HL-60 (cell line): ENCODE measurements at regions not wholly inside any gene's neighbourhood (a gene's known extent, or its start where the extent isn't known, plus 50 kb on each side); places are given as distances from the start of the nearest gene placed in this dataset.

Source experiments
- DNase-seq, 2 experiments: peaks; one replicate each; pipeline ENCODE4 v3.0.0-alpha.2; 2010 to 2020; ENCODE audit warnings: low read depth in 1 of 2, low spot score in 1 of 2
- H3K27ac ChIP-seq: fragments of 250-450 bp; sonication (Bioruptor Pico); replicated peaks from 2 replicates; pipeline ENCODE4 v1.5.1; 2020; ENCODE audit warnings: mild to moderate bottlenecking, moderate library complexity
- H3K27me3 ChIP-seq: fragments of 250-450 bp; sonication (Bioruptor Pico); 2 replicates; pipeline ENCODE4 v1.5.1; 2021; ENCODE audit warnings: mild to moderate bottlenecking, moderate library complexity; ENCODE audit not compliant: insufficient read depth, poor library complexity, severe bottlenecking
- H3K4me3 ChIP-seq: replicated peaks from 2 replicates; pipeline ENCODE4 v1.5.1; 2011; ENCODE audit warnings: mild to moderate bottlenecking, control low read depth, low read length; ENCODE audit not compliant: insufficient read depth
- GABPA ChIP-seq: IDR thresholded peaks from 2 replicates; pipeline ENCODE4 v1.6.1; 2012; ENCODE audit warnings: low read depth
- POLR2AphosphoS5 ChIP-seq: IDR thresholded peaks from 2 replicates; pipeline ENCODE4 v1.6.1; 2012; ENCODE audit warnings: low read depth
- SPI1 ChIP-seq: IDR thresholded peaks from 2 replicates; pipeline ENCODE4 v1.6.1; 2012; ENCODE audit warnings: low read depth, mild to moderate bottlenecking, borderline replicate concordance
- TF ChIP-seq, protein P1 (sequence below): IDR thresholded peaks from one replicate; pipeline ENCODE4 v1.5.1; 2011; ENCODE audit warnings: low read length, control low read depth, inconsistent platforms; ENCODE audit not compliant: insufficient read depth
- TF ChIP-seq, protein P2 (sequence below): IDR thresholded peaks from 2 replicates; pipeline ENCODE4 v1.6.1; 2012; ENCODE audit warnings: low read depth; ENCODE audit not compliant: insufficient replicate concordance

DNA sequence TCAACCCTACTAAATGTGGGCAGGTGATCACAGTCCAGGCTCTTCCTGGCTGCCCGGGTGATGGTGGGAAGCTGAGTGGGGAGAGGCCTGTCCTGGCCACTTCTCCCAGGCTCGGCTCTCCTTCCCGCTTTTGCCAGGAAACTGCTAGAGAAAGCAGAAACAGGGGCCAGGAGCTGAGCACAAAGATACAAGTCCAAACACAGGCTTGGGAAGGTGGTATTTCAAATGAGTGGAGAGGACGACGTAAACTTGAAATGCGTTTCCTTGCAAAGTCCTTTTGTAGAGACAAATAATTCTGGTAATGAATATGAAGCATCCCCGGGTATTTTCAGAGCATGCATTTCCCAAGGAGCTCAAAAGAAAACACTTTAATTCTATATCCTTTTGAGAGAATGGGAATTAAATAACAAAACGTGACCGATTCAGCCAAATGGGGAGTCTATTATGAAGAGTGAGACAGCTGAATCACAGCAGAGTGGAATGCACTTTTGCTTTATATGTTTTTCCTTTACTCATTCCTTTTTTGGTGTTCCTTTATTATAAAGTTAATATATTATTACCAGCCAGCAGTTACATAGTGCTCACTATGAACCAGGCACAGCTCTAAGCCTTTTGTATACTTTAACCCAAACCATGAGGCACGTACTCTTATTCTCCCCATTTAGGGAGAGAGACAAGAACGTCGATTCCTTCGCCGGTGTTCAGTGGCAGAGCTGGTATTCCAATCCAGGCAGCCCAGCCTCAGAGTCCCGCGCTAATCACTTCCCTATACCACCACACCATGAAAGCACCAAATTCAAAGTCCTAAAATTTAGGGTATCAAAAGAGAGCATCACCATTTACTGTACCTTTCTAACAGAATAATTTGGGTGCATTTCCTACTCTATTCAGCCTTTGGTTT, 218.2 kb upstream of the KLF14 start:
- Histone ChIP-seq H3K27ac (no peak overlapping the region), H3K4me3 (no peak overlapping the region), H3K27me3 (no peaks in the 10 kb centered on the region)
- no peak for DNase-seq
- TF ChIP-seq GABPA (no peak), SPI1 (no peak), POLR2AphosphoS5 (no peak)
- TF ChIP-seq, protein P1, sequence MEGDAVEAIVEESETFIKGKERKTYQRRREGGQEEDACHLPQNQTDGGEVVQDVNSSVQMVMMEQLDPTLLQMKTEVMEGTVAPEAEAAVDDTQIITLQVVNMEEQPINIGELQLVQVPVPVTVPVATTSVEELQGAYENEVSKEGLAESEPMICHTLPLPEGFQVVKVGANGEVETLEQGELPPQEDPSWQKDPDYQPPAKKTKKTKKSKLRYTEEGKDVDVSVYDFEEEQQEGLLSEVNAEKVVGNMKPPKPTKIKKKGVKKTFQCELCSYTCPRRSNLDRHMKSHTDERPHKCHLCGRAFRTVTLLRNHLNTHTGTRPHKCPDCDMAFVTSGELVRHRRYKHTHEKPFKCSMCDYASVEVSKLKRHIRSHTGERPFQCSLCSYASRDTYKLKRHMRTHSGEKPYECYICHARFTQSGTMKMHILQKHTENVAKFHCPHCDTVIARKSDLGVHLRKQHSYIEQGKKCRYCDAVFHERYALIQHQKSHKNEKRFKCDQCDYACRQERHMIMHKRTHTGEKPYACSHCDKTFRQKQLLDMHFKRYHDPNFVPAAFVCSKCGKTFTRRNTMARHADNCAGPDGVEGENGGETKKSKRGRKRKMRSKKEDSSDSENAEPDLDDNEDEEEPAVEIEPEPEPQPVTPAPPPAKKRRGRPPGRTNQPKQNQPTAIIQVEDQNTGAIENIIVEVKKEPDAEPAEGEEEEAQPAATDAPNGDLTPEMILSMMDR: no peak
- TF ChIP-seq, protein P2, sequence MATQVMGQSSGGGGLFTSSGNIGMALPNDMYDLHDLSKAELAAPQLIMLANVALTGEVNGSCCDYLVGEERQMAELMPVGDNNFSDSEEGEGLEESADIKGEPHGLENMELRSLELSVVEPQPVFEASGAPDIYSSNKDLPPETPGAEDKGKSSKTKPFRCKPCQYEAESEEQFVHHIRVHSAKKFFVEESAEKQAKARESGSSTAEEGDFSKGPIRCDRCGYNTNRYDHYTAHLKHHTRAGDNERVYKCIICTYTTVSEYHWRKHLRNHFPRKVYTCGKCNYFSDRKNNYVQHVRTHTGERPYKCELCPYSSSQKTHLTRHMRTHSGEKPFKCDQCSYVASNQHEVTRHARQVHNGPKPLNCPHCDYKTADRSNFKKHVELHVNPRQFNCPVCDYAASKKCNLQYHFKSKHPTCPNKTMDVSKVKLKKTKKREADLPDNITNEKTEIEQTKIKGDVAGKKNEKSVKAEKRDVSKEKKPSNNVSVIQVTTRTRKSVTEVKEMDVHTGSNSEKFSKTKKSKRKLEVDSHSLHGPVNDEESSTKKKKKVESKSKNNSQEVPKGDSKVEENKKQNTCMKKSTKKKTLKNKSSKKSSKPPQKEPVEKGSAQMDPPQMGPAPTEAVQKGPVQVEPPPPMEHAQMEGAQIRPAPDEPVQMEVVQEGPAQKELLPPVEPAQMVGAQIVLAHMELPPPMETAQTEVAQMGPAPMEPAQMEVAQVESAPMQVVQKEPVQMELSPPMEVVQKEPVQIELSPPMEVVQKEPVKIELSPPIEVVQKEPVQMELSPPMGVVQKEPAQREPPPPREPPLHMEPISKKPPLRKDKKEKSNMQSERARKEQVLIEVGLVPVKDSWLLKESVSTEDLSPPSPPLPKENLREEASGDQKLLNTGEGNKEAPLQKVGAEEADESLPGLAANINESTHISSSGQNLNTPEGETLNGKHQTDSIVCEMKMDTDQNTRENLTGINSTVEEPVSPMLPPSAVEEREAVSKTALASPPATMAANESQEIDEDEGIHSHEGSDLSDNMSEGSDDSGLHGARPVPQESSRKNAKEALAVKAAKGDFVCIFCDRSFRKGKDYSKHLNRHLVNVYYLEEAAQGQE: no peak

GRCh38 chr7:130953196-130953595, 219.2 kb upstream of the KLF14 start:
- H3K4me3 ChIP-seq: no peak overlapping the region
- DNase-seq: no peak
- H3K27ac ChIP-seq: no peak overlapping the region
- TF ChIP-seq SPI1 (no peak), POLR2AphosphoS5 (no peak), GABPA (no peak)
- TF ChIP-seq, protein P2: no peak
- TF ChIP-seq, protein P1: no peak
- H3K27me3 ChIP-seq: no peaks in the 10 kb centered on the region

DNA sequence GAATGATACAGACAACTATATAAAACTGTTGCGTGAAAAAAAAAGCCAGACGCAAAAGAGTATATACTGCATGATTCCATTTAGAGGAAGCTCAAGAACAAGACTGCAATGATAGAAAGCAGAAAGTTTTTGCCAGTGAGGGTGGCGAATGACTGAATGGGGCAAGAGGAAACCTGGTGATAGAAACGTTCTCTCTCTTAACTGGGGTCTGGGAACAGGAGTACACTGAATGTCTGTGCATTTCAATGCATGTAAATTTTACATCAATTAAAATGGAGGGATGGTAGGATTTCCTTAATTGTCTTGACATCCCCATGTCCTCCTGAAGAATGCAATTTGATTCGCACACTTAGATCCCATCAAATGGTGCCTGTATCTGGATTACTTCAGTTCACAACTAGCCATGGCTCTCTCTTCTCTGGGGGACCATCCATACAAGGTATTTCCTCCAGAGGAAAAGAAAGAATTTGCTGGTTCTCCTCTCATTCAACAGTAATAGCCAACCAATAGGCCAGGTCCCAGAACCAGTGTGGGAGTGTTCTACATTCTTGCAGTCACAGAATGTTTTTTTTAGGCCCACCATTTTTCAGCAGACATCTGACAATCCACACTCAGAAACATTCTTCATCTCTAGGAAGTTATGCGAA, 221.0 kb upstream of the KLF14 start:
- Histone ChIP-seq H3K27ac (no peak overlapping the region), H3K27me3 (no peaks in the 10 kb centered on the region), H3K4me3 (no peak overlapping the region)
- no peak for DNase-seq
- TF ChIP-seq, protein P1: no peak
- TF ChIP-seq, protein P2: no peak
- no peak for TF ChIP-seq SPI1
- TF ChIP-seq GABPA: no peak
- no peak for TF ChIP-seq POLR2AphosphoS5
